ENCODE measurements at regions not wholly inside any gene's neighbourhood (a gene's known extent, or its start where the extent isn't known, plus 50 kb on each side); places are given as distances from the start of the nearest gene placed in this dataset.

GRCh38 chr4:74531963-74532794 lies 87.2 kb downstream of the AREG start:
- Histone ChIP-seq H3K9me3 (ENCODE audit: control insufficient read depth in 5 of 5, low read length in 5 of 5) (no peaks in the 10 kb centered on the region), H3K9ac (ENCODE audit: low read length in 5 of 5) (no peak overlapping the region), H3K36me3 (ENCODE audit: control insufficient read depth in 5 of 5, insufficient read depth in 5 of 5, low read length in 5 of 5) (no peaks in the 10 kb centered on the region)

GRCh38 chr4:74534121-74534520 lies 89.2 kb downstream of the AREG start:
- no peaks in the 10 kb centered on the region for H3K36me3 ChIP-seq (ENCODE audit: control insufficient read depth in 5 of 5, insufficient read depth in 5 of 5, low read length in 5 of 5)
- H3K9ac ChIP-seq (ENCODE audit: low read length in 5 of 5) = no peak overlapping the region
- no peak overlapping the region for H3K4me3 ChIP-seq (ENCODE audit: low read depth in 1 of 5, low read length in 5 of 5)
- no peak overlapping the region for H3K27ac ChIP-seq (ENCODE audit: low read depth, low read length)
- peaks cover 0 to 7% (median 0%) of the 10 kb centered on the region in 5 donors for H3K4me1 ChIP-seq (ENCODE audit: control insufficient read depth in 5 of 5, insufficient read depth in 5 of 5, low read length in 5 of 5)
- H3K9me3 ChIP-seq (ENCODE audit: control insufficient read depth in 5 of 5, low read length in 5 of 5) = no peaks in the 10 kb centered on the region
- H3K27me3 ChIP-seq (ENCODE audit: control insufficient read depth in 5 of 5, insufficient read depth in 4 of 5, low read length in 5 of 5) = no peaks in the 10 kb centered on the region

More at GRCh38 chr4:74531963-74532794, 87.2 kb downstream of the AREG start:
- no peak overlapping the region for H3K4me3 ChIP-seq (ENCODE audit: low read depth in 1 of 5, low read length in 5 of 5)
- no peak overlapping the region for H3K27ac ChIP-seq (ENCODE audit: low read depth, low read length)
- H3K27me3 ChIP-seq (ENCODE audit: control insufficient read depth in 5 of 5, insufficient read depth in 4 of 5, low read length in 5 of 5) = no peaks in the 10 kb centered on the region
- H3K4me1 ChIP-seq (ENCODE audit: control insufficient read depth in 5 of 5, insufficient read depth in 5 of 5, low read length in 5 of 5) = peaks cover 0 to 7% (median 0%) of the 10 kb centered on the region in 5 donors

GRCh38 chr4:74534936-74535335 lies 90.0 kb downstream of the AREG start:
- no peak overlapping the region for H3K9ac ChIP-seq (ENCODE audit: low read length in 5 of 5)
- no peaks in the 10 kb centered on the region for H3K9me3 ChIP-seq (ENCODE audit: control insufficient read depth in 5 of 5, low read length in 5 of 5)
- H3K4me1 ChIP-seq (ENCODE audit: control insufficient read depth in 5 of 5, insufficient read depth in 5 of 5, low read length in 5 of 5) = no peaks in the 10 kb centered on the region
- H3K27ac ChIP-seq (ENCODE audit: low read depth, low read length) = no peak overlapping the region
- no peaks in the 10 kb centered on the region for H3K27me3 ChIP-seq (ENCODE audit: control insufficient read depth in 5 of 5, insufficient read depth in 4 of 5, low read length in 5 of 5)
- no peak overlapping the region for H3K4me3 ChIP-seq (ENCODE audit: low read depth in 1 of 5, low read length in 5 of 5)
- H3K36me3 ChIP-seq (ENCODE audit: control insufficient read depth in 5 of 5, insufficient read depth in 5 of 5, low read length in 5 of 5) = no peaks in the 10 kb centered on the region

DNA sequence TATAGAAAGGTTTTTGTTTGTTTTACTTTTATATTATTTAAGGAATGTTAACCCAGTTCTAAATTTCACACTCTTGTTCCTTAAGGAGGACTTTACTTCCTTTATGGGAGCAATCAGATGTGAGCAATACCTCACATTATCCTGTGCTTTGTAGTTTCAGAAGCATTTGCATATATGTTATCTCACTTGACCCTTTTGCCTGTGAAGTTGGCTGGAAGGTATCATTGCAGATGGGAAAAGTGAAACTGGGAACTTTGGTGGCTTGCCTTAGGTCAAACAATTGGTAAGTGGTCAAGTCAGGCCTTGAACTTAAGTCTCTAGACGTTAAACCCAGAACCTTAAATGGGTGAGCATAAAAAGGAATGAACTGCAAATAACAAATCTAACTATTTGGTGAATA lies 90.6 kb downstream of the AREG start:
- H3K4me3 ChIP-seq (ENCODE audit: low read depth in 1 of 5, low read length in 5 of 5) = no peak overlapping the region
- no peak overlapping the region for H3K27ac ChIP-seq (ENCODE audit: low read depth, low read length)
- no peaks in the 10 kb centered on the region for H3K27me3 ChIP-seq (ENCODE audit: control insufficient read depth in 5 of 5, insufficient read depth in 4 of 5, low read length in 5 of 5)
- no peaks in the 10 kb centered on the region for H3K4me1 ChIP-seq (ENCODE audit: control insufficient read depth in 5 of 5, insufficient read depth in 5 of 5, low read length in 5 of 5)
- no peaks in the 10 kb centered on the region for H3K36me3 ChIP-seq (ENCODE audit: control insufficient read depth in 5 of 5, insufficient read depth in 5 of 5, low read length in 5 of 5)
- no peaks in the 10 kb centered on the region for H3K9me3 ChIP-seq (ENCODE audit: control insufficient read depth in 5 of 5, low read length in 5 of 5)
- H3K9ac ChIP-seq (ENCODE audit: low read length in 5 of 5) = no peak overlapping the region

- no peaks in the 10 kb centered on the region for H3K4me1 ChIP-seq (ENCODE audit: control insufficient read depth in 5 of 5, insufficient read depth in 5 of 5, low read length in 5 of 5)
- H3K4me3 ChIP-seq (ENCODE audit: low read depth in 1 of 5, low read length in 5 of 5) = no peak overlapping the region
- H3K36me3 ChIP-seq (ENCODE audit: control insufficient read depth in 5 of 5, insufficient read depth in 5 of 5, low read length in 5 of 5) = no peaks in the 10 kb centered on the region
- H3K27ac ChIP-seq (ENCODE audit: low read depth, low read length) = no peak overlapping the region
- H3K9me3 ChIP-seq (ENCODE audit: control insufficient read depth in 5 of 5, low read length in 5 of 5) = no peaks in the 10 kb centered on the region
- H3K27me3 ChIP-seq (ENCODE audit: control insufficient read depth in 5 of 5, insufficient read depth in 4 of 5, low read length in 5 of 5) = no peaks in the 10 kb centered on the region
- H3K9ac ChIP-seq (ENCODE audit: low read length in 5 of 5) = no peak overlapping the region
Measured at GRCh38 chr4:74536557-74536956, 91.6 kb downstream of the AREG start.

DNA sequence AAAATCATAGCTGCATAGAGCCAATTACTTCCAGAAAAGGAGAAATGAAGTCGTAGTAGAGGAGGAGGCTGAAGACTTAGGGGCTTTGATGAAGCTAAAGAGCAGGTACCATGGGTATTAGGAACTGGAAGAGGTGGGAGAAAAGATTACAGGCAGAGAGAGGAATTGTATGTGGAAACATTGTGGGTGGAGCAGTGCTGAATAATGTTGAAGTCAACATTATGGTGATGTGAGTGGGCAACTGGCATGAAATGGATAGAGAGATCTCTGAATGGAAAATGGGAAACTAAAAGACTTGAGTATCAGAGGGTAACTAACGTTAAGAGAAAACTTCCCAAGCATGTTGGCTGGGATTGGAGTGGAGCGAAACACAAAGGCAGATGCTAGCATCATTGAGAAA lies 92.5 kb downstream of the AREG start:
- no peaks in the 10 kb centered on the region for H3K4me1 ChIP-seq (ENCODE audit: control insufficient read depth in 5 of 5, insufficient read depth in 5 of 5, low read length in 5 of 5)
- H3K4me3 ChIP-seq (ENCODE audit: low read depth in 1 of 5, low read length in 5 of 5) = no peak overlapping the region
- H3K27ac ChIP-seq (ENCODE audit: low read depth, low read length) = no peak overlapping the region
- no peaks in the 10 kb centered on the region for H3K27me3 ChIP-seq (ENCODE audit: control insufficient read depth in 5 of 5, insufficient read depth in 4 of 5, low read length in 5 of 5)
- H3K36me3 ChIP-seq (ENCODE audit: control insufficient read depth in 5 of 5, insufficient read depth in 5 of 5, low read length in 5 of 5) = no peaks in the 10 kb centered on the region
- H3K9me3 ChIP-seq (ENCODE audit: control insufficient read depth in 5 of 5, low read length in 5 of 5) = no peaks in the 10 kb centered on the region
- no peak overlapping the region for H3K9ac ChIP-seq (ENCODE audit: low read length in 5 of 5)

DNA sequence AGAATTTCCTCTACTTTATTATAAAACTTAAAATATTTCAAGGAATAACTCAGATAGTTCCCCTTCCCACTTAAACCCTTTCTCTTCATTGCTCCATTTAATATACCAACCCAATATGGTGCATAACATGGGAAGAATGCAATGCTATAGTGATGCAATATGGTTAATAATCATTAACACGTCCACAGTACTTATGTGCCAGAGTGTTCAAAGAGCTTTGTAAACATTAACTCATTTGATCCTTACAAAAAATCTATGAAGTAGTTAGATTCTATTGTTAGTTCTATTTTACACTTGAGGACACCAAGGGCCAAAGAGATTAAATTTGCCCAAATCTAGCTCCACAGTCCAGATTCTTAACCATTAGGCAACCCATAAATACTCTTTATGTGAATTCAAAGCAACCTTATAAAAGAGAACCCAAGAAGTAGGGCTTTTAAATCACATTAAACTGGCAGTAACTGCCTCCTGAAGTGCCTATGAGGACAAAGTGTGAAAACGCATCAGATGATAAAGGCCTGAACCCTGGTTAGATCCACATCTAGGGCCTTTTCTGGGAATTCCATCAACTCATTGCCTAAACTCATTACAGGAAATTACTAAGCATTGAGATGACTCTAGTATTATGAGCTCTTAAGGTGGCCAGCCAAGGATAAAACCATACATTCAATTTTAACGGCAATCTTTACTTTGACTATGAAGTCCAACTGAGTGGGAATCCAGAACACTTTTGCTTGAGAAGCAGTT lies 94.3 kb downstream of the AREG start:
- H3K27me3 ChIP-seq (ENCODE audit: control insufficient read depth in 5 of 5, insufficient read depth in 4 of 5, low read length in 5 of 5) = no peaks in the 10 kb centered on the region
- H3K9me3 ChIP-seq (ENCODE audit: control insufficient read depth in 5 of 5, low read length in 5 of 5) = no peaks in the 10 kb centered on the region
- H3K36me3 ChIP-seq (ENCODE audit: control insufficient read depth in 5 of 5, insufficient read depth in 5 of 5, low read length in 5 of 5) = no peaks in the 10 kb centered on the region
- no peak overlapping the region for H3K27ac ChIP-seq (ENCODE audit: low read depth, low read length)
- H3K4me3 ChIP-seq (ENCODE audit: low read depth in 1 of 5, low read length in 5 of 5) = no peak overlapping the region
- peaks cover 0 to 8% (median 0%) of the 10 kb centered on the region in 5 donors for H3K4me1 ChIP-seq (ENCODE audit: control insufficient read depth in 5 of 5, insufficient read depth in 5 of 5, low read length in 5 of 5)
- no peak overlapping the region for H3K9ac ChIP-seq (ENCODE audit: low read length in 5 of 5)

GRCh38 chr4:74540193-74540592 lies 95.3 kb downstream of the AREG start:
- Histone ChIP-seq H3K4me1 (ENCODE audit: control insufficient read depth in 5 of 5, insufficient read depth in 5 of 5, low read length in 5 of 5) (peaks cover 0 to 8% (median 0%) of the 10 kb centered on the region in 5 donors), H3K9ac (ENCODE audit: low read length in 5 of 5) (no peak overlapping the region), H3K27me3 (ENCODE audit: control insufficient read depth in 5 of 5, insufficient read depth in 4 of 5, low read length in 5 of 5) (no peaks in the 10 kb centered on the region), H3K4me3 (ENCODE audit: low read depth in 1 of 5, low read length in 5 of 5) (no peak overlapping the region), H3K27ac (ENCODE audit: low read depth, low read length) (no peak overlapping the region), H3K36me3 (ENCODE audit: control insufficient read depth in 5 of 5, insufficient read depth in 5 of 5, low read length in 5 of 5) (no peaks in the 10 kb centered on the region), H3K9me3 (ENCODE audit: control insufficient read depth in 5 of 5, low read length in 5 of 5) (no peaks in the 10 kb centered on the region)

GRCh38 chr4:74541667-74542066 lies 96.7 kb downstream of the AREG start:
- H3K27ac ChIP-seq (ENCODE audit: low read depth, low read length) = no peak overlapping the region
- no peak overlapping the region for H3K4me3 ChIP-seq (ENCODE audit: low read depth in 1 of 5, low read length in 5 of 5)
- H3K4me1 ChIP-seq (ENCODE audit: control insufficient read depth in 5 of 5, insufficient read depth in 5 of 5, low read length in 5 of 5) = peaks cover 0 to 11% (median 4%) of the 10 kb centered on the region in 5 donors
- H3K9me3 ChIP-seq (ENCODE audit: control insufficient read depth in 5 of 5, low read length in 5 of 5) = no peaks in the 10 kb centered on the region
- H3K36me3 ChIP-seq (ENCODE audit: control insufficient read depth in 5 of 5, insufficient read depth in 5 of 5, low read length in 5 of 5) = no peaks in the 10 kb centered on the region
- no peaks in the 10 kb centered on the region for H3K27me3 ChIP-seq (ENCODE audit: control insufficient read depth in 5 of 5, insufficient read depth in 4 of 5, low read length in 5 of 5)
- no peak overlapping the region for H3K9ac ChIP-seq (ENCODE audit: low read length in 5 of 5)

GRCh38 chr4:74543231-74543781 lies 98.4 kb downstream of the AREG start:
- Histone ChIP-seq H3K27ac (ENCODE audit: low read depth, low read length) (no peak overlapping the region), H3K4me1 (ENCODE audit: control insufficient read depth in 5 of 5, insufficient read depth in 5 of 5, low read length in 5 of 5) (peaks cover 0 to 11% (median 4%) of the 10 kb centered on the region in 5 donors)

More at GRCh38 chr4:74543231-74543781, 98.4 kb downstream of the AREG start:
- Histone ChIP-seq H3K4me3 (ENCODE audit: low read depth in 1 of 5, low read length in 5 of 5) (no peak overlapping the region), H3K9me3 (ENCODE audit: control insufficient read depth in 5 of 5, low read length in 5 of 5) (no peaks in the 10 kb centered on the region), H3K27me3 (ENCODE audit: control insufficient read depth in 5 of 5, insufficient read depth in 4 of 5, low read length in 5 of 5) (no peaks in the 10 kb centered on the region), H3K36me3 (ENCODE audit: control insufficient read depth in 5 of 5, insufficient read depth in 5 of 5, low read length in 5 of 5) (no peaks in the 10 kb centered on the region), H3K9ac (ENCODE audit: low read length in 5 of 5) (no peak overlapping the region)

All from subcutaneous abdominal adipose tissue (tissue), 5 donors.